PFSK-1 (cell line): ENCODE measurements at regions not wholly inside any gene's neighbourhood (a gene's known extent, or its start where the extent isn't known, plus 50 kb on each side); places are given as distances from the start of the nearest gene placed in this dataset.

Source experiments
- FOXP2 ChIP-seq: optimal IDR thresholded peaks from 2 replicates; pipeline ENCODE3; 2011; ENCODE audit warnings: borderline replicate concordance, control low read depth, inconsistent platforms; ENCODE audit not compliant: insufficient read depth; ENCODE audit errors: extremely low read length, extremely low read depth
- POLR2AphosphoS5 ChIP-seq: IDR thresholded peaks from 2 replicates; pipeline ENCODE4 v1.6.1; 2012; ENCODE audit warnings: low read depth, mild to moderate bottlenecking, control low read depth, low read length, moderate library complexity
- SIN3A ChIP-seq: IDR thresholded peaks from 2 replicates; pipeline ENCODE4 v1.6.1; 2012; ENCODE audit warnings: mild to moderate bottlenecking, low read length, moderate library complexity, borderline replicate concordance; ENCODE audit not compliant: insufficient read depth
- TAF1 ChIP-seq: IDR thresholded peaks from 2 replicates; pipeline ENCODE4 v1.6.1; 2012; ENCODE audit warnings: low read length, control low read depth, borderline replicate concordance; ENCODE audit not compliant: insufficient read depth
- TF ChIP-seq, protein P1 (sequence below), 2 experiments: IDR thresholded peaks; 2 replicates each; pipeline versions ENCODE4 v1.6.1 to v1.8.0; 2011 to 2012; ENCODE audit warnings: low read depth in 2 of 2, low read length in 2 of 2, control low read depth in 1 of 2, inconsistent platforms in 1 of 2, mild to moderate bottlenecking in 1 of 2, moderate library complexity in 1 of 2; ENCODE audit not compliant: insufficient read depth in 1 of 2

DNA sequence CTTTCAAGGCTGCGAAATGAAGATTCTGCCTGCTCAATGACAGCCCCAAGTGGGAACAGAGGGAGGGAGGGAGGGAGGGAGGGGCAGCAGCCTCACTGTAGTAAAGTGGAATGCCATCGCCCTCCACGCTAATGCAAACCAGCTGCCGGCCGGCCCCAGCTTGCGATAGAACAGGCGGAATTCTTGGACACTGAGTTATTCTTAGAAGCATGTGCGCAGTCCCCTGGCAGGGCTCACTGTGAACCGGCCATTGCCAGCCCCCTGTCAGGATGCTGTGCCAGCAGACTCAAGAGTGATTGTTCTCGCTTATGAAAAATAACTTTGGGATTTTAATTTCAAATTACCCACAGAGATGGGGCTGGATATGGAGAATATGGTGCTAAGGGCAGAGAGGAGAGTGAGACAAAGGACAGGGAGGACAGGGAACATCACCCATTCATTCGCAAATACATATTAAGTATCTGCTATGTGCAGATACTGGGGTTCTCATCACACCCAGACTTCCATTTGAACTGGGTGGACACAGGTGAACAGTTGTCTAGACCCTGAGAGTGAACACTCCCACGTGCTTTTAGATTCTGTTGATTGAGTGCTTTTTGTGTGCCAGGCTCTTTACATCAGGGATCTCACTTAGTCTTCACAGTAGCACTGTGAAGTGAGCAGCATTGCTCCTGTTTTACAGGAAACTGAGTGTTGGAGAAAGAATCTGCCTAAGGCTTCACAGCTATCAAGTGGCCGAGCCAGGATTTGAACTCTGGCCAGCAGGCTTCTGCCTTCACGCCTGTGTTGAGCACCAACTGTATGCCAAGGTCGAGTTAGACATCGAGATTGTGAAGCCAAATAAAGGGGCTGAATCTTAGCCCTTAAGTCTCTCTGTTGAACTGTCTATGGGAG lies 192.9 kb downstream of the C12orf75 start:
- no peak for TF ChIP-seq SIN3A
- TF ChIP-seq TAF1, result no peak
- no peak for TF ChIP-seq POLR2AphosphoS5
- TF ChIP-seq, protein P1, sequence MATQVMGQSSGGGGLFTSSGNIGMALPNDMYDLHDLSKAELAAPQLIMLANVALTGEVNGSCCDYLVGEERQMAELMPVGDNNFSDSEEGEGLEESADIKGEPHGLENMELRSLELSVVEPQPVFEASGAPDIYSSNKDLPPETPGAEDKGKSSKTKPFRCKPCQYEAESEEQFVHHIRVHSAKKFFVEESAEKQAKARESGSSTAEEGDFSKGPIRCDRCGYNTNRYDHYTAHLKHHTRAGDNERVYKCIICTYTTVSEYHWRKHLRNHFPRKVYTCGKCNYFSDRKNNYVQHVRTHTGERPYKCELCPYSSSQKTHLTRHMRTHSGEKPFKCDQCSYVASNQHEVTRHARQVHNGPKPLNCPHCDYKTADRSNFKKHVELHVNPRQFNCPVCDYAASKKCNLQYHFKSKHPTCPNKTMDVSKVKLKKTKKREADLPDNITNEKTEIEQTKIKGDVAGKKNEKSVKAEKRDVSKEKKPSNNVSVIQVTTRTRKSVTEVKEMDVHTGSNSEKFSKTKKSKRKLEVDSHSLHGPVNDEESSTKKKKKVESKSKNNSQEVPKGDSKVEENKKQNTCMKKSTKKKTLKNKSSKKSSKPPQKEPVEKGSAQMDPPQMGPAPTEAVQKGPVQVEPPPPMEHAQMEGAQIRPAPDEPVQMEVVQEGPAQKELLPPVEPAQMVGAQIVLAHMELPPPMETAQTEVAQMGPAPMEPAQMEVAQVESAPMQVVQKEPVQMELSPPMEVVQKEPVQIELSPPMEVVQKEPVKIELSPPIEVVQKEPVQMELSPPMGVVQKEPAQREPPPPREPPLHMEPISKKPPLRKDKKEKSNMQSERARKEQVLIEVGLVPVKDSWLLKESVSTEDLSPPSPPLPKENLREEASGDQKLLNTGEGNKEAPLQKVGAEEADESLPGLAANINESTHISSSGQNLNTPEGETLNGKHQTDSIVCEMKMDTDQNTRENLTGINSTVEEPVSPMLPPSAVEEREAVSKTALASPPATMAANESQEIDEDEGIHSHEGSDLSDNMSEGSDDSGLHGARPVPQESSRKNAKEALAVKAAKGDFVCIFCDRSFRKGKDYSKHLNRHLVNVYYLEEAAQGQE (IDR thresholded peaks at IDR 0.05; ENCODE audit: insufficient read depth in 1 of 2, low read depth in 2 of 2, low read length in 2 of 2), result no peak
- TF ChIP-seq FOXP2, result no peak

DNA sequence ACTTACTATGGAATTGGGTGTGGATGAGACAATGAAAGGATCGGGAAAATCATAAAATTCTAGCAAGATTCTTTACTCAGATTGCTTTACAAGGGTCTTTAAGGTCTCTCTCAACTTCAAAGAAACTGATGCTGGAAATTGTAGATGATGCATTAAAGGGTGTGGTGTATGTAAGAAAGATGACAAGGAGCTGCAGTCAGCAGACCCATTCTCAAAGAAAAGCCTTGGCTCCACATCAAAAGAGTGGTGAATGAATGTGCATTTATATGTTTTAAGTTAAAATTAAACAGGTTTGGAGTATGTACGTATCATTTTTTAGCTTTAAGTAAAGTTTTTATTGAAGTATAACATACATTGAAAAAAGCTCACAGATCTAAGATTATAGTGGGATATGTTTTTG lies 194.5 kb downstream of the C12orf75 start:
- TF ChIP-seq FOXP2 (no peak), SIN3A (no peak), TAF1 (no peak), POLR2AphosphoS5 (no peak)
- TF ChIP-seq, protein P1 (IDR thresholded peaks at IDR 0.05; ENCODE audit: insufficient read depth in 1 of 2, low read depth in 2 of 2, low read length in 2 of 2), result no peak

GRCh38 chr12:105534068-105534467 lies 203.6 kb downstream of the C12orf75 start:
- TF ChIP-seq POLR2AphosphoS5 (no peak), TAF1 (no peak), FOXP2 (no peak), SIN3A (no peak)
- TF ChIP-seq, protein P1 (IDR thresholded peaks at IDR 0.05; ENCODE audit: insufficient read depth in 1 of 2, low read depth in 2 of 2, low read length in 2 of 2), result no peak

GRCh38 chr12:105538880-105539279 lies 208.4 kb downstream of the C12orf75 start:
- TF ChIP-seq FOXP2 (no peak), TAF1 (no peak), SIN3A (no peak), POLR2AphosphoS5 (no peak)
- TF ChIP-seq, protein P1 (IDR thresholded peaks at IDR 0.05; ENCODE audit: insufficient read depth in 1 of 2, low read depth in 2 of 2, low read length in 2 of 2), result no peak
